Neural progenitor cell (in vitro differentiated cells): ENCODE measurements at regions not wholly inside any gene's neighbourhood (a gene's known extent, or its start where the extent isn't known, plus 50 kb on each side); places are given as distances from the start of the nearest gene placed in this dataset.

Experiments used
- DNase-seq: peaks from one replicate; pipeline ENCODE4 v3.0.0-alpha.2; 2016; ENCODE audit warnings: low spot score
- H2AFZ ChIP-seq: fragments of 200-600 bp; sonication (generic); replicated peaks from 2 replicates; pipeline ENCODE4 v1.6.1; 2016; ENCODE audit warnings: antibody characterized with exemption
- H3F3A ChIP-seq: fragments of 200-600 bp; sonication (generic); 2 replicates; pipeline ENCODE4 v1.6.1; 2016; ENCODE audit warnings: antibody characterized with exemption, low read depth
- H3K27ac ChIP-seq: fragments of 200-600 bp; sonication (generic); 2 replicates; pipeline ENCODE4 v1.5.1; 2016; ENCODE audit warnings: mild to moderate bottlenecking
- H3K27me3 ChIP-seq: fragments of 200-600 bp; sonication (generic); 2 replicates; pipeline ENCODE4 v1.6.1; 2016; ENCODE audit warnings: mild to moderate bottlenecking, moderate library complexity
- H3K36me3 ChIP-seq: fragments of 200-600 bp; sonication (generic); 2 replicates; pipeline ENCODE4 v1.5.1; 2016
- H3K4me1 ChIP-seq: fragments of 200-600 bp; sonication (generic); 2 replicates; pipeline ENCODE4 v1.6.1; 2016; ENCODE audit warnings: mixed run types
- H3K4me2 ChIP-seq: fragments of 200-600 bp; sonication (generic); 2 replicates; pipeline ENCODE4 v1.6.1; 2016
- H3K4me3 ChIP-seq: fragments of 200-600 bp; sonication (generic); 2 replicates; pipeline ENCODE4 v1.5.1; 2016
- H3K79me2 ChIP-seq: fragments of 200-600 bp; sonication (generic); 2 replicates; pipeline ENCODE4 v1.6.1; 2016; ENCODE audit warnings: low read depth
- H3K9ac ChIP-seq: fragments of 200-600 bp; sonication (generic); 2 replicates; pipeline ENCODE4 v1.6.1; 2016
- H3K9me3 ChIP-seq: fragments of 200-600 bp; sonication (generic); 2 replicates; pipeline ENCODE4 v1.5.1; 2016; ENCODE audit warnings: low read depth
- H4K20me1 ChIP-seq: fragments of 200-600 bp; sonication (generic); 2 replicates; pipeline ENCODE4 v1.6.1; 2016; ENCODE audit warnings: low read depth
- H3K27ac Mint-ChIP-seq: 3 replicates; pipeline ENCODE4 v1.8.0; 2021; ENCODE audit warnings: mixed read lengths
- H3K27me3 Mint-ChIP-seq: 2 replicates; pipeline ENCODE4 v1.8.0; 2022; ENCODE audit warnings: low read depth, mild to moderate bottlenecking, inconsistent platforms, moderate library complexity, mixed read lengths; ENCODE audit not compliant: insufficient read depth
- H3K36me3 Mint-ChIP-seq: 3 replicates; pipeline ENCODE4 v1.8.0; 2021; ENCODE audit warnings: mixed read lengths
- H3K4me1 Mint-ChIP-seq: 3 replicates; pipeline ENCODE4 v1.8.0; 2021; ENCODE audit warnings: mixed read lengths
- H3K4me3 Mint-ChIP-seq: 3 replicates; pipeline ENCODE4 v1.8.0; 2021; ENCODE audit warnings: mild to moderate bottlenecking, moderate library complexity, mixed read lengths
- H3K9me3 Mint-ChIP-seq: 3 replicates; pipeline ENCODE4 v1.8.0; 2020; ENCODE audit warnings: mixed read lengths
- CTCF ChIP-seq: fragments of 200-600 bp; sonication (generic); IDR thresholded peaks from 2 replicates; pipeline ENCODE4 v1.5.1; 2017; ENCODE audit warnings: antibody characterized with exemption, mild to moderate bottlenecking
- EZH2 ChIP-seq: fragments of 200-600 bp; sonication (generic); IDR thresholded peaks from 2 replicates; pipeline ENCODE4 v1.6.1; 2017; ENCODE audit warnings: antibody characterized with exemption, mild to moderate bottlenecking, moderate library complexity
- EZH2phosphoT487 ChIP-seq: fragments of 200-600 bp; sonication (generic); IDR thresholded peaks from 2 replicates; pipeline ENCODE4 v1.6.1; 2017; ENCODE audit warnings: antibody characterized with exemption

- Histone ChIP-seq H3K36me3 (no peaks in the 10 kb centered on the region), H3K9me3 (no peaks in the 10 kb centered on the region), H2AFZ (no peak overlapping the region), H3K4me2 (no peak overlapping the region), H3F3A (peaks cover 12% of the 10 kb centered on the region), H3K27me3 (no peaks in the 10 kb centered on the region), H3K79me2 (no peaks in the 10 kb centered on the region), H3K4me3 (no peak overlapping the region), H4K20me1 (no peaks in the 10 kb centered on the region), H3K9ac (no peak overlapping the region), H3K4me1 (peaks cover 23% of the 10 kb centered on the region), H3K27ac (no peak overlapping the region)
- Mint-ChIP-seq H3K4me3 (no peak overlapping the region), H3K27ac (no peak overlapping the region), H3K9me3 (peaks cover 3% of the 10 kb centered on the region), H3K27me3 (peaks cover 9% of the 10 kb centered on the region), H3K4me1 (peaks cover 42% of the 10 kb centered on the region), H3K36me3 (no peaks in the 10 kb centered on the region)
- no peak for DNase-seq
- TF ChIP-seq EZH2phosphoT487, result no peak
Measured at GRCh38 chr17:72386619-72387237, 265.9 kb downstream of the SOX9 start.

- Histone ChIP-seq H3F3A (peaks cover 4% of the 10 kb centered on the region), H3K4me1 (peaks cover 15% of the 10 kb centered on the region), H2AFZ (no peak overlapping the region), H3K27ac (no peak overlapping the region), H3K9ac (no peak overlapping the region), H4K20me1 (no peaks in the 10 kb centered on the region), H3K79me2 (no peaks in the 10 kb centered on the region), H3K9me3 (no peaks in the 10 kb centered on the region), H3K4me2 (peak overlapping the region; percentile 17), H3K36me3 (no peaks in the 10 kb centered on the region), H3K27me3 (no peaks in the 10 kb centered on the region), H3K4me3 (no peak overlapping the region)
- H3K9me3 Mint-ChIP-seq, result peaks cover 3% of the 10 kb centered on the region
- no peak overlapping the region for H3K27ac Mint-ChIP-seq
- peaks cover 9% of the 10 kb centered on the region for H3K27me3 Mint-ChIP-seq
- peaks cover 43% of the 10 kb centered on the region for H3K4me1 Mint-ChIP-seq
- no peak overlapping the region for H3K4me3 Mint-ChIP-seq
- no peaks in the 10 kb centered on the region for H3K36me3 Mint-ChIP-seq
- TF ChIP-seq EZH2 (no peak), CTCF (no peak), EZH2phosphoT487 (no peak)
- DNase-seq, result no peak
Measured at GRCh38 chr17:72387487-72387886, 266.7 kb downstream of the SOX9 start.

DNA sequence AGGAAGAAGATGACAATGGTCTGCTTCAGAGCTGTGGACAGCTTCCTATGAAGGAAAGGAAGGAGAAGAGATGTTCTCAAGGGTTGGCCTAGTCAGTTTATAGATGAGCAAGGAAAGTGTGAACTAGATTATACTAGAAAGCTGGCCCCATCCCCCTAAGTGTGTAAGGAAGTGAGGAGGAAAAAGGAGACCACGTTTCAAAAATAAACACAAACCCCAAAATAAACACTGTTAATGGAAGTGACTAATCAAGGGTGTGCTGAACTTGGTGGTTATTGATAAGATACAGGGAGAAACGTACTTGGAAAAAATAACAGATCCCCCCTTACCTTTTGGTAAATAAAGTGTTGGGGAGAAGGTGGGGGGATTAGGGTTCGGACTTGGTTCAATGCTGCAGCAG is 267.1 kb downstream of the SOX9 start:
- H2AFZ ChIP-seq, result no peak overlapping the region
- no peaks in the 10 kb centered on the region for H3K27me3 ChIP-seq
- H4K20me1 ChIP-seq, result no peaks in the 10 kb centered on the region
- H3K9ac ChIP-seq, result no peak overlapping the region
- H3K4me2 ChIP-seq, result no peak overlapping the region
- Mint-ChIP-seq H3K9me3 (peaks cover 3% of the 10 kb centered on the region), H3K27me3 (peaks cover 9% of the 10 kb centered on the region), H3K36me3 (no peaks in the 10 kb centered on the region), H3K4me1 (peaks cover 44% of the 10 kb centered on the region), H3K4me3 (no peak overlapping the region), H3K27ac (no peak overlapping the region)
- no peak overlapping the region for H3K4me3 ChIP-seq
- H3K27ac ChIP-seq, result no peak overlapping the region
- TF ChIP-seq EZH2phosphoT487 (no peak), CTCF (no peak), EZH2 (no peak)
- no peaks in the 10 kb centered on the region for H3K79me2 ChIP-seq
- H3K4me1 ChIP-seq, result peaks cover 13% of the 10 kb centered on the region
- no peaks in the 10 kb centered on the region for H3F3A ChIP-seq
- H3K36me3 ChIP-seq, result no peaks in the 10 kb centered on the region
- no peaks in the 10 kb centered on the region for H3K9me3 ChIP-seq
- no peak for DNase-seq

GRCh38 chr17:72388765-72389473 is 268.1 kb downstream of the SOX9 start:
- Mint-ChIP-seq H3K27ac (no peak overlapping the region), H3K4me1 (peaks cover 48% of the 10 kb centered on the region), H3K36me3 (no peaks in the 10 kb centered on the region), H3K4me3 (no peak overlapping the region), H3K27me3 (peaks cover 9% of the 10 kb centered on the region), H3K9me3 (peaks cover 3% of the 10 kb centered on the region)
- H3K79me2 ChIP-seq, result no peaks in the 10 kb centered on the region
- no peaks in the 10 kb centered on the region for H3K9me3 ChIP-seq
- no peak overlapping the region for H3K4me2 ChIP-seq
- DNase-seq, result no peak
- no peaks in the 10 kb centered on the region for H3K36me3 ChIP-seq
- no peaks in the 10 kb centered on the region for H4K20me1 ChIP-seq
- H3F3A ChIP-seq, result no peaks in the 10 kb centered on the region
- H2AFZ ChIP-seq, result no peak overlapping the region
- H3K4me1 ChIP-seq, result peaks cover 13% of the 10 kb centered on the region
- no peak overlapping the region for H3K9ac ChIP-seq
- no peak for TF ChIP-seq CTCF
- no peak for TF ChIP-seq EZH2
- TF ChIP-seq EZH2phosphoT487, result no peak
- H3K27ac ChIP-seq, result no peak overlapping the region
- H3K27me3 ChIP-seq, result no peaks in the 10 kb centered on the region
- no peak overlapping the region for H3K4me3 ChIP-seq
